Activated T-cell treated with anti-CD3 and anti-CD28 coated beads, Interleukin-2, amount 50 U/mL, for 1 hour (primary cell): ENCODE measurements at regions not wholly inside any gene's neighbourhood (a gene's known extent, or its start where the extent isn't known, plus 50 kb on each side); places are given as distances from the start of the nearest gene placed in this dataset.

ENCODE experiments used
- DNase-seq: peaks from one replicate; pipeline ENCODE4 v3.0.0-alpha.2; 2020

- no peak for DNase-seq
Measured at GRCh38 chr1:209504571-209504970, 78.9 kb upstream of the CAMK1G start.

GRCh38 chr1:209505044-209505443, 78.5 kb upstream of the CAMK1G start:
- no peak for DNase-seq

GRCh38 chr1:209506101-209506500, 77.4 kb upstream of the CAMK1G start:
- DNase-seq: no peak

- no peak for DNase-seq
Measured at GRCh38 chr1:209509039-209509438, 74.5 kb upstream of the CAMK1G start.

- DNase-seq: no peak
Measured at GRCh38 chr1:209510063-209510462, 73.5 kb upstream of the CAMK1G start.

- no peak for DNase-seq
Measured at GRCh38 chr1:209511169-209511568, 72.3 kb upstream of the CAMK1G start.

- no peak for DNase-seq
Measured at GRCh38 chr1:209512821-209513220, 70.7 kb upstream of the CAMK1G start.

- DNase-seq: no peak
Measured at GRCh38 chr1:209513226-209513625, 70.3 kb upstream of the CAMK1G start.

GRCh38 chr1:209516771-209517680, 66.5 kb upstream of the CAMK1G start:
- no peak for DNase-seq

- DNase-seq: no peak
Measured at GRCh38 chr1:209517681-209518050, 65.8 kb upstream of the CAMK1G start.

GRCh38 chr1:209519786-209520185, 63.7 kb upstream of the CAMK1G start:
- DNase-seq: no peak

- no peak for DNase-seq
Measured at GRCh38 chr1:209522826-209523225, 60.7 kb upstream of the CAMK1G start.

- DNase-seq: no peak
Measured at GRCh38 chr1:209526137-209526536, 57.4 kb upstream of the CAMK1G start.

GRCh38 chr1:209527372-209527771, 56.1 kb upstream of the CAMK1G start:
- no peak for DNase-seq

GRCh38 chr1:209527993-209528717, 55.4 kb upstream of the CAMK1G start:
- DNase-seq: no peak

GRCh38 chr1:209529233-209529632, 54.3 kb upstream of the CAMK1G start:
- DNase-seq: no peak

- no peak for DNase-seq
Measured at GRCh38 chr1:209531006-209531405, 52.5 kb upstream of the CAMK1G start.

GRCh38 chr1:209531549-209531948, 52.0 kb upstream of the CAMK1G start:
- no peak for DNase-seq
